ENCODE measurements at regions not wholly inside any gene's neighbourhood (a gene's known extent, or its start where the extent isn't known, plus 50 kb on each side); places are given as distances from the start of the nearest gene placed in this dataset.

DNA sequence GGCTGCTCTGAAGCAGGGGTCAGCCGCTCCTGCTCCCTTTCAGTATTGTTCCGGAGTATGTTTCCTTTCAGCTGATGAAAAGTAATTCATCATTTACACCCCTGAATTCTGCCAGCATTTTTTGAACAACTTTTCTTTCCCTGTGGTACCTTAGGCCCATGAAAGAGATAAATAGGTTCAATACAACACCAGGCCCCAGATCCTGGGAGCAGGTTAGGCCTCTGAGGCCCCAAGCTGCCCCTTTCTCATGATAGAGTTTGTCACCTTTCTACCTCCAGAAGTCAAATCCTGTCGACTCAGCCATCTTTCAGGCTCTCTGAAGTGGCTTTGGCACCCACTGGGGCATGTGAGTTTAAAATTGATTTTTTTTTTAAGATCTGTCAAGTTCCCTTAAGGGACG lies 1415.1 kb upstream of the ZEB2 start:
- H3F3A ChIP-seq (replicated peaks; ENCODE audit: low read depth): no peaks in the 10 kb centered on the region
- H3K4me3 Mint-ChIP-seq: no peak overlapping the region
- H3K27me3 ChIP-seq (ENCODE audit: insufficient read depth): no peaks in the 10 kb centered on the region
- peaks cover 34% of the 10 kb centered on the region for H3K4me1 ChIP-seq (ENCODE audit: insufficient read depth)
- no peak for ATAC-seq
- TF ChIP-seq NANOG (IDR thresholded peaks at IDR 0.05; ENCODE audit: borderline replicate concordance) (no peak), CREB1 (CRISPR knock-in tag; IDR thresholded peaks at IDR 0.05; ENCODE audit: low read depth) (no peak), EZH2 (IDR thresholded peaks at IDR 0.05; ENCODE audit: low read depth, unreplicated experiment) (no peak), JUNB (IDR thresholded peaks at IDR 0.05; ENCODE audit: unreplicated experiment) (no peak), POLR2AphosphoS5 (IDR thresholded peaks at IDR 0.05; ENCODE audit: low read depth) (no peak), ZNF331 (CRISPR knock-in tag; IDR thresholded peaks at IDR 0.05; ENCODE audit: low read depth) (no peak), STAT1 (IDR thresholded peaks at IDR 0.05; ENCODE audit: unreplicated experiment) (no peak), EZH2phosphoT487 (IDR thresholded peaks at IDR 0.05; ENCODE audit: unreplicated experiment) (no peak), ZNF114 (CRISPR knock-in tag; IDR thresholded peaks at IDR 0.05) (no peak)
- TF ChIP-seq, protein P1, sequence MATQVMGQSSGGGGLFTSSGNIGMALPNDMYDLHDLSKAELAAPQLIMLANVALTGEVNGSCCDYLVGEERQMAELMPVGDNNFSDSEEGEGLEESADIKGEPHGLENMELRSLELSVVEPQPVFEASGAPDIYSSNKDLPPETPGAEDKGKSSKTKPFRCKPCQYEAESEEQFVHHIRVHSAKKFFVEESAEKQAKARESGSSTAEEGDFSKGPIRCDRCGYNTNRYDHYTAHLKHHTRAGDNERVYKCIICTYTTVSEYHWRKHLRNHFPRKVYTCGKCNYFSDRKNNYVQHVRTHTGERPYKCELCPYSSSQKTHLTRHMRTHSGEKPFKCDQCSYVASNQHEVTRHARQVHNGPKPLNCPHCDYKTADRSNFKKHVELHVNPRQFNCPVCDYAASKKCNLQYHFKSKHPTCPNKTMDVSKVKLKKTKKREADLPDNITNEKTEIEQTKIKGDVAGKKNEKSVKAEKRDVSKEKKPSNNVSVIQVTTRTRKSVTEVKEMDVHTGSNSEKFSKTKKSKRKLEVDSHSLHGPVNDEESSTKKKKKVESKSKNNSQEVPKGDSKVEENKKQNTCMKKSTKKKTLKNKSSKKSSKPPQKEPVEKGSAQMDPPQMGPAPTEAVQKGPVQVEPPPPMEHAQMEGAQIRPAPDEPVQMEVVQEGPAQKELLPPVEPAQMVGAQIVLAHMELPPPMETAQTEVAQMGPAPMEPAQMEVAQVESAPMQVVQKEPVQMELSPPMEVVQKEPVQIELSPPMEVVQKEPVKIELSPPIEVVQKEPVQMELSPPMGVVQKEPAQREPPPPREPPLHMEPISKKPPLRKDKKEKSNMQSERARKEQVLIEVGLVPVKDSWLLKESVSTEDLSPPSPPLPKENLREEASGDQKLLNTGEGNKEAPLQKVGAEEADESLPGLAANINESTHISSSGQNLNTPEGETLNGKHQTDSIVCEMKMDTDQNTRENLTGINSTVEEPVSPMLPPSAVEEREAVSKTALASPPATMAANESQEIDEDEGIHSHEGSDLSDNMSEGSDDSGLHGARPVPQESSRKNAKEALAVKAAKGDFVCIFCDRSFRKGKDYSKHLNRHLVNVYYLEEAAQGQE (IDR thresholded peaks at IDR 0.05; ENCODE audit: unreplicated experiment): no peak
- TF ChIP-seq, protein P2, sequence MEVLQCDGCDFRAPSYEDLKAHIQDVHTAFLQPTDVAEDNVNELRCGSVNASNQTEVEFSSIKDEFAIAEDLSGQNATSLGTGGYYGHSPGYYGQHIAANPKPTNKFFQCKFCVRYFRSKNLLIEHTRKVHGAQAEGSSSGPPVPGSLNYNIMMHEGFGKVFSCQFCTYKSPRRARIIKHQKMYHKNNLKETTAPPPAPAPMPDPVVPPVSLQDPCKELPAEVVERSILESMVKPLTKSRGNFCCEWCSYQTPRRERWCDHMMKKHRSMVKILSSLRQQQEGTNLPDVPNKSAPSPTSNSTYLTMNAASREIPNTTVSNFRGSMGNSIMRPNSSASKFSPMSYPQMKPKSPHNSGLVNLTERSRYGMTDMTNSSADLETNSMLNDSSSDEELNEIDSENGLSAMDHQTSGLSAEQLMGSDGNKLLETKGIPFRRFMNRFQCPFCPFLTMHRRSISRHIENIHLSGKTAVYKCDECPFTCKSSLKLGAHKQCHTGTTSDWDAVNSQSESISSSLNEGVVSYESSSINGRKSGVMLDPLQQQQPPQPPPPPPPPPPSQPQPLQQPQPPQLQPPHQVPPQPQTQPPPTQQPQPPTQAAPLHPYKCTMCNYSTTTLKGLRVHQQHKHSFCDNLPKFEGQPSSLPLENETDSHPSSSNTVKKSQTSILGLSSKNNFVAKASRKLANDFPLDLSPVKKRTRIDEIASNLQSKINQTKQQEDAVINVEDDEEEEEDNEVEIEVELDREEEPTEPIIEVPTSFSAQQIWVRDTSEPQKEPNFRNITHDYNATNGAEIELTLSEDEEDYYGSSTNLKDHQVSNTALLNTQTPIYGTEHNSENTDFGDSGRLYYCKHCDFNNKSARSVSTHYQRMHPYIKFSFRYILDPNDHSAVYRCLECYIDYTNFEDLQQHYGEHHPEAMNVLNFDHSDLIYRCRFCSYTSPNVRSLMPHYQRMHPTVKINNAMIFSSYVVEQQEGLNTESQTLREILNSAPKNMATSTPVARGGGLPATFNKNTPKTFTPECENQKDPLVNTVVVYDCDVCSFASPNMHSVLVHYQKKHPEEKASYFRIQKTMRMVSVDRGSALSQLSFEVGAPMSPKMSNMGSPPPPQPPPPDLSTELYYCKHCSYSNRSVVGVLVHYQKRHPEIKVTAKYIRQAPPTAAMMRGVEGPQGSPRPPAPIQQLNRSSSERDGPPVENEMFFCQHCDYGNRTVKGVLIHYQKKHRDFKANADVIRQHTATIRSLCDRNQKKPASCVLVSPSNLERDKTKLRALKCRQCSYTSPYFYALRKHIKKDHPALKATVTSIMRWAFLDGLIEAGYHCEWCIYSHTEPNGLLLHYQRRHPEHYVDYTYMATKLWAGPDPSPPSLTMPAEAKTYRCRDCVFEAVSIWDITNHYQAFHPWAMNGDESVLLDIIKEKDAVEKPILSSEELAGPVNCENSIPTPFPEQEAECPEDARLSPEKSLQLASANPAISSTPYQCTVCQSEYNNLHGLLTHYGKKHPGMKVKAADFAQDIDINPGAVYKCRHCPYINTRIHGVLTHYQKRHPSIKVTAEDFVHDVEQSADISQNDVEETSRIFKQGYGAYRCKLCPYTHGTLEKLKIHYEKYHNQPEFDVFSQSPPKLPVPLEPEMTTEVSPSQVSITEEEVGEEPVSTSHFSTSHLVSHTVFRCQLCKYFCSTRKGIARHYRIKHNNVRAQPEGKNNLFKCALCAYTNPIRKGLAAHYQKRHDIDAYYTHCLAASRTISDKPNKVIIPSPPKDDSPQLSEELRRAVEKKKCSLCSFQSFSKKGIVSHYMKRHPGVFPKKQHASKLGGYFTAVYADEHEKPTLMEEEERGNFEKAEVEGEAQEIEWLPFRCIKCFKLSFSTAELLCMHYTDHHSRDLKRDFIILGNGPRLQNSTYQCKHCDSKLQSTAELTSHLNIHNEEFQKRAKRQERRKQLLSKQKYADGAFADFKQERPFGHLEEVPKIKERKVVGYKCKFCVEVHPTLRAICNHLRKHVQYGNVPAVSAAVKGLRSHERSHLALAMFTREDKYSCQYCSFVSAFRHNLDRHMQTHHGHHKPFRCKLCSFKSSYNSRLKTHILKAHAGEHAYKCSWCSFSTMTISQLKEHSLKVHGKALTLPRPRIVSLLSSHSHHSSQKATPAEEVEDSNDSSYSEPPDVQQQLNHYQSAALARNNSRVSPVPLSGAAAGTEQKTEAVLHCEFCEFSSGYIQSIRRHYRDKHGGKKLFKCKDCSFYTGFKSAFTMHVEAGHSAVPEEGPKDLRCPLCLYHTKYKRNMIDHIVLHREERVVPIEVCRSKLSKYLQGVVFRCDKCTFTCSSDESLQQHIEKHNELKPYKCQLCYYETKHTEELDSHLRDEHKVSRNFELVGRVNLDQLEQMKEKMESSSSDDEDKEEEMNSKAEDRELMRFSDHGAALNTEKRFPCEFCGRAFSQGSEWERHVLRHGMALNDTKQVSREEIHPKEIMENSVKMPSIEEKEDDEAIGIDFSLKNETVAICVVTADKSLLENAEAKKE (CRISPR knock-in tag; IDR thresholded peaks at IDR 0.05): no peak
- TF ChIP-seq, protein P3, sequence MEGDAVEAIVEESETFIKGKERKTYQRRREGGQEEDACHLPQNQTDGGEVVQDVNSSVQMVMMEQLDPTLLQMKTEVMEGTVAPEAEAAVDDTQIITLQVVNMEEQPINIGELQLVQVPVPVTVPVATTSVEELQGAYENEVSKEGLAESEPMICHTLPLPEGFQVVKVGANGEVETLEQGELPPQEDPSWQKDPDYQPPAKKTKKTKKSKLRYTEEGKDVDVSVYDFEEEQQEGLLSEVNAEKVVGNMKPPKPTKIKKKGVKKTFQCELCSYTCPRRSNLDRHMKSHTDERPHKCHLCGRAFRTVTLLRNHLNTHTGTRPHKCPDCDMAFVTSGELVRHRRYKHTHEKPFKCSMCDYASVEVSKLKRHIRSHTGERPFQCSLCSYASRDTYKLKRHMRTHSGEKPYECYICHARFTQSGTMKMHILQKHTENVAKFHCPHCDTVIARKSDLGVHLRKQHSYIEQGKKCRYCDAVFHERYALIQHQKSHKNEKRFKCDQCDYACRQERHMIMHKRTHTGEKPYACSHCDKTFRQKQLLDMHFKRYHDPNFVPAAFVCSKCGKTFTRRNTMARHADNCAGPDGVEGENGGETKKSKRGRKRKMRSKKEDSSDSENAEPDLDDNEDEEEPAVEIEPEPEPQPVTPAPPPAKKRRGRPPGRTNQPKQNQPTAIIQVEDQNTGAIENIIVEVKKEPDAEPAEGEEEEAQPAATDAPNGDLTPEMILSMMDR (conservative IDR thresholded peaks at IDR 0.05; ENCODE audit: low read depth in 2 of 2): no peak
- TF ChIP-seq, protein P4, sequence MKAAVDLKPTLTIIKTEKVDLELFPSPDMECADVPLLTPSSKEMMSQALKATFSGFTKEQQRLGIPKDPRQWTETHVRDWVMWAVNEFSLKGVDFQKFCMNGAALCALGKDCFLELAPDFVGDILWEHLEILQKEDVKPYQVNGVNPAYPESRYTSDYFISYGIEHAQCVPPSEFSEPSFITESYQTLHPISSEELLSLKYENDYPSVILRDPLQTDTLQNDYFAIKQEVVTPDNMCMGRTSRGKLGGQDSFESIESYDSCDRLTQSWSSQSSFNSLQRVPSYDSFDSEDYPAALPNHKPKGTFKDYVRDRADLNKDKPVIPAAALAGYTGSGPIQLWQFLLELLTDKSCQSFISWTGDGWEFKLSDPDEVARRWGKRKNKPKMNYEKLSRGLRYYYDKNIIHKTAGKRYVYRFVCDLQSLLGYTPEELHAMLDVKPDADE (IDR thresholded peaks at IDR 0.05): no peak
- H3K9me3 Mint-ChIP-seq: no peaks in the 10 kb centered on the region
- H3K4me2 ChIP-seq: no peak overlapping the region
- H4K20me1 ChIP-seq (replicated peaks; ENCODE audit: insufficient read depth): no peaks in the 10 kb centered on the region
- H3K4me3 ChIP-seq: no peak overlapping the region
- H3K27ac Mint-ChIP-seq: peak overlapping the region; percentile 54; the same call in 1 of the 2 replicates
- H3K36me3 ChIP-seq (ENCODE audit: insufficient read depth): no peaks in the 10 kb centered on the region
- no peak overlapping the region for H3K27ac ChIP-seq (ENCODE audit: low read depth)
- DNase-seq (ENCODE audit: low spot score): no peak
- H3K9me2 ChIP-seq (ENCODE audit: insufficient read depth): peaks cover 4% of the 10 kb centered on the region; the same call in 1 of the 2 replicates
- H3K79me2 ChIP-seq (replicated peaks; ENCODE audit: insufficient read depth): no peaks in the 10 kb centered on the region
- peaks cover 26% of the 10 kb centered on the region for H3K4me1 Mint-ChIP-seq
- no peak overlapping the region for H2AFZ ChIP-seq
- H3K27me3 Mint-ChIP-seq (ENCODE audit: insufficient read depth, low read depth, poor library complexity): peaks cover 2% of the 10 kb centered on the region
- no peaks in the 10 kb centered on the region; the same call in 2 of the 3 replicates for H3K36me3 Mint-ChIP-seq (ENCODE audit: low read depth)

All from GM23338 (cell line).